Activated CD4-positive, alpha-beta T cell treated with anti-CD3 and anti-CD28 coated beads, Interleukin-2, Interleukin-4, amounts not matched to agents 100 ng/mL and 50 ng/mL, durations not matched to agents 16 hours and 8 hours (primary cell): ENCODE measurements at regions not wholly inside any gene's neighbourhood (a gene's known extent, or its start where the extent isn't known, plus 50 kb on each side); places are given as distances from the start of the nearest gene placed in this dataset.

Experiments used
- DNase-seq: peaks from one replicate; pipeline ENCODE4 v3.0.0-alpha.2; 2020; ENCODE audit warnings: low spot score

DNA sequence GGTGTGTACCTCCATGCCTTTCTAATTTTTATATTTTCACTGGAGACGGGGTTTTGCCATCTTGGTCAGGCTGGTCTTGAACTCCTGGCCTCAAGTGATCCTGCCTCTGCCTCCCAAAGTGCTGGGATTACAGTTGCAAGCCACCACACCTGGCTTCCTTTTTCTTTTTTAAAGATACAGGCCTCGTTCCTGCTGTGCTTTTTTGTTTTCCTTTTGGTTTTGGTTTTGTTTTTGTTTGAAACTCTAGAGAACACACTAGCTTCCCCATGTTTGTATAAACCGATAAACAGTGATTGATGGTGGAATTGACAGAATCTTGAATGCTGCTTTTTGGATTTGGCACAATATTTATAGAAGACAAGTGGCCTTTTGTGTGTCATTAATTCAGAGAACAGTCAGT, 1603.4 kb downstream of the MAT2B start:
- no peak for DNase-seq

DNA sequence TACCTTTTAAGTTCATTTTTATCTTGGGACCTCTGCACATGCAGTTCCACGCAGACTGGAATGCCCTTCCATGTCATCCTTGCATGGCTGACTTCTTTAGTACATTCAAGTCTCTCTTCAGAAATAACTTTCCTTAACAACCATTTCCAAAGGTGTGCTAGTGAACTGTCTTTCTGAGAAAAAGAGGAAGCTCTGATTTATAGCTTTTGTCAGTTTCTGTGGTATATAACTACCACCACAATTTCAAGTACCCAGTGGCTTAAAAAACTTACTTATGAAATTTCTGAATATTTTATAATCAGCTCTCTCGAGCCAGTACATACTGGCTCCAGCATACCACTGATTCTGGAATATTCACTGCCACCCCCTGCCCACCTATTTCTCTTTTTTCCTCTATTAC, 1613.8 kb downstream of the MAT2B start:
- DNase-seq = no peak

DNA sequence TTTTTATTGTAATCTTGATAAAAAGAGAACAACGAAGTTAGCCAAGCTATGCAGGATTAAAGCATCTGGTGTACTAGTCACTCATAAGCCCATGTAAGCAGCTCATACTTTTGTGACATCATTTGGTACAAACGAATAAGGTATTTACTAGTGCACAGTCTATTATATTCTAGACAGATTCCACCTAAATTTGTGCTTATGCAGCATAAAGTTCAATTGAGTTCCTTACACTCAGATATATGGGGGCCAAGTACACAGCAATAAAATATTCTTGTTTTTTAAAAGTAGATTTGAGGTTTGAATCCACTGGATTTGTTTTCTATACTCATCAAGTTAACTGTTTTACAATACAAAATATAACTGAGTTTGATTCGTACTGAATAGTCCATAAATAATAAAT, 1621.2 kb downstream of the MAT2B start:
- DNase-seq = no peak

DNA sequence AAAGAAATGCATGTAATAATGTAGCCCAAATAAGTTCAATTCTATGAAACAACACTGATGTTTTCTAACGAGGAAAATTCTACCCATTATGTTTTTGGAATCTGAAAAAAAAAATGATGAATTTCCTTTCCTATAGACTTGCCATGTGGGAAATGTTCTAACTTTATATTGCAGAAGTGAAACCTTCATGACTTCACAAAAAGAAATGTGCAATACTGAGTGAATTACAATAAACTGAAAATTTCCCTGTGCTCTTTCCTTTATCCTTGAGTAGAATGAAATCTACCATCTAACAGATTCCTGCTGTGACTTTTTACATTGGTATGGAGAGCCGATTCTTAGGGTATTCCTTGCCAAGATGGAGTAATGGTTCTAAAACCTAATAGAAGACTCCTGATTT, 1622.5 kb downstream of the MAT2B start:
- no peak for DNase-seq

DNA sequence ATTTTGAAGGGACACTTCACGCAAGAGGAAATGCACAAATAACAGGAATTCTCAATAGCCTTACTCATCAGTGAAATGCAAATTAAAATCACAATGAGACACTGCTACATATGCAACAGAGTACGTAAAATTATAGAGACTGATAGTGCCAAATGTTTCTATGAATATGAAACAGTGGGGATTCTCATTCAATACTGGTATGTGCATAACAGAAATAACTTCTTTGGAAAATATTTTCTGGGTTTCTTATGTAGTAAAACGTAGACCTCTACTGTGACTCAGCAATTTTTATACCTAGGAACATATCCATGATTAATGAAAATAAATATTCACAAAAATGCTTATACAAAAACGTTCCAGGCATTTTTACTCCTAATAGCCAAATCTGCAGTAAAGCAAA, 1625.2 kb downstream of the MAT2B start:
- no peak for DNase-seq

DNA sequence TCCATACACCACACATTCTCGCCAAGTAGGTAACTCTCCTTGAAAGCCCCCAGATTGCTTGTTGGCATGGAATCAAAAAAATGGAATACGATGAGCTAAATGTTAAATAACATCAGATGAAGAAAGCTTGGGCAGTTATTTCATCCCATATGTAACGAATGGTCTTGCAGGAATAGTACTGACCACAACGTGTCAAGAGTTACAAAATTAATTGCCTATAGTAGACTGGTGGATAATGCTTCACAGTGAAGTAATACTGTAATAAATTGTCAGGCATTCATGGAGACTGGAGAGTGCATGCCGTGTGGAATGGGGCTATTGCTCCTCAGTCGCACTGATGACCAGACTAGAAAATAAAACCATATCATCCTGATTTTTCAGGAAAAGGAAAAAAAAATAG, 1628.7 kb downstream of the MAT2B start:
- no peak for DNase-seq

DNA sequence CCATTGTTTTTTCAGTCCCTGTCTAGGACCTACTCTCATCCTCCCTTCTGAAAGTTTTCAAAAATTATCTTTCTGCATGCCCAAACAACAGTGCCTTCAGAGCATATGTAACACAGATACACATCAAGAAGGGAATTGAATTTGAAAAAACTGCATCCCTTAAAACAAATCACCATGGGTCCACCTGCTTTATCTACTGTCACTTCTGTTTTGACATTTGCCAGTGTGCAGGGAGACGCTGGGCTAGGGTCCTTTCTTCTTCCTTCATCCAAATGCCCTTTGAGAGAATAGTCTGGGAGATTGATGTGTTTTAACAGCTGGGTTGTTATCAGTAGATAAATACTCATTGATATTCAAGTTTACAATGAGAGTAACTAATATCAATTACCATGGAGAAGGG, 1630.1 kb downstream of the MAT2B start:
- no peak for DNase-seq

DNA sequence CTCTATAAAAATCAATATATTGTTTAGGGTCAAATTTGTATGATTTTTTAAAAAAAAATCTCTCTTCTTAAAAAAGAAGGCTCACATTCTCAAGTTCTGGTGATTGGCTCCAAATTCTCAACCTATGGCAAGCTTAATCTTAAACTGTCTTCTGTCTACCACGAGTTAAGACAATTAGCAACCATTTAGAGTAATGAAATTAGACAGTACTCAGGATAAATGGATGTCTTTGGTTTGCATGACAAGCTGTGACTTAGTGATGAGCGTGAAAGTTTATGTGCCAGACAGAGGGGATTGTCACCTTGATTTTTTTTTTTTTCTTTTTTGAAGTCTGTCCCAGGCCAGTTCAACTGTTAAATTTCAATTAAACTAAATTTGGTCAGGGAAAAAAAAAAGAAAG, 1632.3 kb downstream of the MAT2B start:
- no peak for DNase-seq

DNA sequence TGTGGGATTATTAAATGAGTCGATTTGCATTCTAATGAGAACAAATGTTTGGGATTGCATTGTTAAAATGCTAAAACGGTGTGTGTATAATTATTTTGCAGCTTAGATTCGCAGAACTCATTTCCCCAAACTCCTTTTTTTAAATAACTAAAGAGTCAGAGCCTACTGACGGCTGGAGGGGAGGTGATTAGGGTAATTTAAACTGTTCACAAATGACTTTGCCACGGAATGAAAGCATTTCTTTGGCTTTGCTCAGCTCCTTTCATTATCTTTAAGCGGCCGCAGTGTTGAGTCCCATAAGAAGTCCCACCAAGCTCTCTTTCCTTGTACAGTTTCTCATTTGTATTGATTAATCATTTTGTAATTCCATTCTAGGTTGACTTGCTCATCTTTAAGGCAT, 1632.8 kb downstream of the MAT2B start:
- DNase-seq = no peak

DNA sequence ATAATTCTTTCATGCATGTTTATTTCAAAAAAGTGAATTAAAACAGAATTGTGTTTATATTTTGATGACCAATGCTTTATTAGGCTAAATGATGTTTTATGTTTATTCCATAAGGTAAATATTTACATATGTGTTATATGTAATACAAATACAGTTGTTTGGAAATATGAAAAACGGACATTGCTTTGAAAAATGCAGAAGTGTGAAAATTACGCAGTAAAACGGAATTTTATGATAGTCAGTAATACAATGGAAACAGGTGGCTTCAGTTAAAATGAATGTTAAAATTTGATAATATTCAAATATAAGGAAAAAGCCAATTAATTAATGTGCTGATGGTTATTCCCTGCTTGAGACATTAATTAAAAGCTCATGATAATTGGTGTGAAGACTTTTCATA, 1633.8 kb downstream of the MAT2B start:
- no peak for DNase-seq

DNA sequence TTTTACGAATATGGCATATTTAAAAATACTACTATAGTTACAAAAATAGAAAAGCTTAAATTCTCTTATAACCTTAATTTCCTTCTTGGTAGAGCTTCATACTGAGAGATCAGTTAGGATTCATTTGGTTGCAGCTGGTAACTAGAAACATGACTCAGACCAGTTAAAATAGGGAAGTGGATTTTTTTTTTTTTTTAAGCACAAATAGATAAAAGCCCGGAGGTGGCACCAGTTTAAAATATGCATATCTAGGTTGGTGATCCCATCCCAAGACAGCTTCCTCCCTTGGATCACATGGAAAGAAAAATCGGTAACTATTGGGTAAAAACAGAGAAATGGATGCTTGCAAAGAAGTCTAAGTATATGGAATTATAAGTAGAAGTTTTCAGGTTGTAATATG, 1634.3 kb downstream of the MAT2B start:
- no peak for DNase-seq

DNA sequence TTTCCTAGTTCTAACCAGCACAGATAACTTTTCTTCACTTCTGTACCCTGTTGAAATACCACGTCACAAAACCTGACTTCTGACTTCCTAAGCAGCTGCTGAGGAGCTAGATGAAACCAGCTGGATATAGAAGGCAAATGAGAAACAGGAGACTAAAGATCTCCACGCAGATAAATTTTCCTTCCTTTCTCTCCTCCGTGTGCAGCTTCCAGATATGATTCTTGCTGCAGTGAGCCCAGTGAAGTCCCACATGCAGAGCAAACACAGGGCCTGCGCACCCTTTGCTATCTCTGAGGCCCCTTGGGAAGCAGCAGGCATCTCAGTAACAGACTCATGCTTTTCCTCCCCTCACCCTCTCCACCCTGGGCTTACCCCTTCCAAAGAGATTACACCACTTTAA, 1638.3 kb downstream of the MAT2B start:
- no peak for DNase-seq

DNA sequence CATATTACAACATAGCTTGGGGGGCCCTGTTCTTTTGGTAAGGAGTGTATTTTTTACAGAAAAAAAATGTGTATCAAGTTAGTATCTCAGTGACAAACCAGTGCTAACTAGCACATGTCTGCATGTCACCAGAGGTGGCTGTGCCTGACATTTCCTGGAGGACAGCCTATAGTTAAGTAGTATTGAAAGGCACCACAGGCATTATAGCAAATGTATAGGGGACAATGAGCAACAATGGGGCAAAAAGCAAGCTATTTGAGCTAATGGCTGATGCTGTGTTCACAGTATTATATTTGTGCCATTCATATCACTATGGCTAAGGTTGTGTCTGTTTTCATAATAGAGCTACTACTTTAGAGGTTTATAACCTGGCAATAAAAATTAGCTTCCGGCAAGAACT, 1644.0 kb downstream of the MAT2B start:
- DNase-seq = no peak

DNA sequence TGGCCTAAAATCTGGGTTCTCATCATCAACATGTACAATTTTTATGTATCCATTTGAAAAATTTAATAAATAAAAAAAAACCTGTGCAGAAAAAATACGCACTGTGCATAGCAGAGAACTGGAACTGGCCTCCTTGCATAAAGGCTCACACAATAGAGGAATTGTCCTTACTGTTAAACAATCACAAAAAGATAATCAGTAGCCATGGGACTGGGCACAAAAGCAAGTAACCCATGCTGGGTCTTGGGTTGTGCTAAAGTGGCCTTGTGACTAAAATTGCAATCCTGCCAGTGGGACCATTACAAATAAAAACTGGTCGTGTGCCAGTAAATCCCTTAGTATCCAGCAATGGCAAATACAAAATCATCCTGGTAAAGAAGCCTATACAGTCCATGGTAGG, 1646.6 kb downstream of the MAT2B start:
- no peak for DNase-seq

DNA sequence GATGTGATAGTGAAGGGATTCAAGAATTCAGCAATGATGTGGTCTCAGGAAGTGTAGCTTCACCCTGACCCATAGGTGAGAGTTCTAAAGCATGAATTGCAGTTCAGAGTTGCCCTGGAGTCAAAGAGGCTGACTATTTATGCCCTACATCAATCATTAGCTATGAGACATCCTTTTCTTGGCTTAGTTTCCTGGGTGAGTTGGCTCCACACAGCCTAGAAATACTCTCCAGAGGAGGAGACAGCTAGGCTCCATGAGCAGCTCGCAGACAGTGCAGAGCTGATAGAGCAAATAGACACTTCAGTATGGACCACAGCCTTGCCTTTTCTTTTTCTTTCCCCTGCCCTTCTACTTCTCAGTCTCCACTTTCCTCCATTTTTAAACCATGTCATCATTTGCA, 1651.8 kb downstream of the MAT2B start:
- DNase-seq = no peak

DNA sequence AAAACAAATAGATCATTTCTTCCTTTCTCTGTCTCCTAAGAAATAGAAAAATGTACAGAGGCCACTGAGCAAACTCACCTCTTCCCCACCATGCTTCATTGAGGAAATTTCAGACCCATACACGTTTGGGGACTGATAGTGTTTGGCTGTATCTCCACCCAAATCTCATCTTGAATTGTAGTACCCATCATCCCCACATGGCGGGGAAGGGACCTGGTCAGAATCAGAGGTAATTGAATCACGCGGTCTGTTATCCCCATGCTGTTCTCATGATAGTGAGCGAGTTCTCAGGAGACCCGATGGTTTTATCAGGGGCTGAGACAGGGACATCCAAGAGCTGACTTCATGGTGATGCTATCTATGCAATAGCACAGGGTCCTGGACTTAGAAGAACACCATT, 1655.8 kb downstream of the MAT2B start:
- DNase-seq = no peak

DNA sequence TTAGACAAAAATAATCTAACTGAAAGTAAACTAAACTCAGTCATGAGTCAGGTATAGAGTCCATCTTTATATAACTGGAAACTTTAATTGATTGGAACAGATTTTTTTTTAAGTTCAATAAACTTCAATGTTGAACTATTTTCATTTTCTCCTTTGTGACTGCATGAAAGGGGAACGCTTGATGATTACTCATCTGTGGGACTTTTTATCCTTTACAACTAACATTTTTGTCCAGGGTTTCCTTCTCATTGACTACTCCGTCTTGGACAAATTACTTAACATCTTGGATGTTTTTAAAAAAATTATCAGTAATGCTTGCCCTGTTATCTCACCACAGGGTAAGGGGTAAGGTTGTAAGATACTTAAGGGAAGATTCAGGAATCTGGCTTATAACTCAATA, 1658.4 kb downstream of the MAT2B start:
- no peak for DNase-seq

DNA sequence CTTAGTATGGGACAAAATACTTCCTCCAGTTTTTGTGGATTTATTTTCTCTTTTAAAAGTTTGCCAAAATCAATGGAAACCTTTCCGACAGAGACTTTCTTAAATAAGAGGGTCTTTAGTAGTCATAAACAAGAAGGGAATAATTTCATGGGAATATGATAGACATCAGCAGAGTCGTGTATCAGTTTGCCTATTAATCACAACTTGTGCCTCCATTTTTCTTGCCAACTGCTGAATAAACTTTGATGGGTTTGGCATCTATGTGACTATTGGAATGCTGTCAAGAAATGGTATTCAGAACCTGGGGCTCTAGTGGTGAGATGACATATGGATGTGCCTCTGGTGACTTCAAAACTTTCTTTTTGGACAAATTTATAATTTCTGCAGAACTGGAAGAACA, 1668.2 kb downstream of the MAT2B start:
- DNase-seq = no peak

DNA sequence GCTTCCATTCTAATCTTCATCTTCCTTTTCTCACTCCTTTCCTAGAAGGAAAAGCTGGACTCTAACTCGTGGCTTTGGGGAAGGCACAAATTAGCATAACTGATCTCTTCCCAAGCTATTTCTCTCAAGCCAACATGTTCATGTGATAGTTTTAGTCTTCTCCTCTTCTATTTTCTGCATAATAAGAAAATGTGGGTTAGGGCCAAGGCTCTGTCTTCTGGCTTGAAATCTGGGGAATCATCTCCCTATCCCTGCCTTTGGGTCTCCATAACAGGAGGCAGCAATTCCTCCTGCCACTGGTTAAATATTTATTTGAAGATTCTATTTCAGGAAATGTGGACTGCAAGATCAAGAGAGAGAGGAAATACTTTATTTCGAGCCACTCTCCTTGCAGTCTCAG, 1669.6 kb downstream of the MAT2B start:
- no peak for DNase-seq

DNA sequence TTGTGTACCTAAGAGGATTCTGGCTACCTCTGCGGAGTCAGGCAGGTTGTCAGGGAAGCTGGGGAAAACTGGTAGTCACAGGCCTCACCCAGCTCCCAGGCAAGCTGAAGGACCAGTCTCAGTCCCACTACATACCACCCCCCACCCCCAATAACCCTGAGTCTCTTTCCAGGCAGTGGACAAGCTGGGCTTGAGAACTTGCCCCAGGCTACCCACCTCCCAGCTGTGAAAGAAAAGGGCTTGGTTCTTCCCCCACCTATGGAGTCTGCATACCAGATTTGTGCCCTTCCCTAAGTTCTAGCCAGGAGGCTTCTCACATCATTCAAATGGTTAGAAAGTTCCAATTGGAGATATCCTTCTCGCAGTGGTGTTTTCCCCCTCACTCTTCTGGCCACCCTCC, 1678.8 kb downstream of the MAT2B start:
- no peak for DNase-seq

DNA sequence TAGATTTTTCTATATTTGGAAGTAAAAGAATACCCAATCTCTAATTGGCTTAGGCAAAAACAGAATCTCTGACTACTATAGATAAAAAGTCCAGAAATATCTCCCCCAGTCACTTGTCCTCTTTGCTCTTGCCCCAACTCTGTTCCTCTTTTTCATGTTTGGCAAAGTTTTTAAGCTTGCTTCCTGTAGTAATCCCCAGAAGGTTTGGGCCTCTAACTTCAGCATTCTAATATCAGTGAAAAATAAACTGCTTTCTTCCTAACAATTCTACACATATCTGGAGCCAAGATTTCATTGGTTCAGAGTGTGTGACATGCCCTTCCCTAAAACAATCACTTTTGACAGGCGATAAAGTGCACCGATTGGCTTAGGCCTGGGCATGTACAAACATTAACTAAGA, 1680.3 kb downstream of the MAT2B start:
- DNase-seq = no peak

DNA sequence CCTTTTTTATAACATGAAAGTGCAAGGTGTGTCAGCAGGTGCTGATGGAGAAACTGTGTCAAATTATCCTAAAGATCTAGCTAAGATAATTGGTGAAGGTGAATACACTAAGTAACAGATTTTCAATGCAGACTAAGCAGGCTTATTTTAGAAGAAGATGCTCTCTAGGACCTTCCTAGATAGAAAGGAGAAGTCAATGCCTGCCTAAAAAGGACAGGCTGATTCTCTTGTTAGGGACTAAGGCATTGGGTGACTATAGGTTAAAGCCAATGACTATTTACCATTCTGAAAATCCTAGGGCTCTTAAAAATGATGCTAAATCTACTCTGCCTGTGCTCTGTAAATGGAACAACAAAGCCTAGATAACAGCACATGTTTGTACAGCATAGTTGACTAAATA, 1682.4 kb downstream of the MAT2B start:
- DNase-seq = no peak

DNA sequence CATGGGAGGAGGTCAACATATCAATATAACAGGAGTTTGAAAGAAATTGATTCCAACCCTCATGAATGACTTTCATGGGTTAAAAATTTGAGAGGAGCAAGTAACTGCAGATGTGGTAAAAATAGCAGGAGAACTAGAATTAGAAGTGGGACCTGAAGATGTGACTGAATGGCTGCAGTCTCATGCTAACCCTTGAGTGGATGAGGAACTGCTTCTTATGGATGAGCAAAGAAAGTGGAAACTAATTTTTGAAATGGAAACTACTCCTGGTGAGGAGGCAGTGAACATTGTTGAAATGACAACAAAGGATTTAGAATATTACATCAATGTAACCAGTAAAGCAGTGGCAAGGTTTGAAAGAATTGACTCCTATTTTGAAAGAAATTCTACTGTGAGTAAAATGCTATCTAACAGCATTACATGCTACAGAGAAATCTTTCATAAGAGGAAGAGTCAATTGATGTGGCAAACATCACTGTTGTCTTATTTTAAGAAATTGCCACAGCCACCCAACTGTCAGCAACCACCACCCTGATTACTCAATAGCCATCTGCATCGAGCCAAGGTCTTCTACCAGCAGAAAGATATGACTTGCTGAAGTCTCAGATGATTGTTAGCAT, 1683.2 kb downstream of the MAT2B start:
- no peak for DNase-seq

DNA sequence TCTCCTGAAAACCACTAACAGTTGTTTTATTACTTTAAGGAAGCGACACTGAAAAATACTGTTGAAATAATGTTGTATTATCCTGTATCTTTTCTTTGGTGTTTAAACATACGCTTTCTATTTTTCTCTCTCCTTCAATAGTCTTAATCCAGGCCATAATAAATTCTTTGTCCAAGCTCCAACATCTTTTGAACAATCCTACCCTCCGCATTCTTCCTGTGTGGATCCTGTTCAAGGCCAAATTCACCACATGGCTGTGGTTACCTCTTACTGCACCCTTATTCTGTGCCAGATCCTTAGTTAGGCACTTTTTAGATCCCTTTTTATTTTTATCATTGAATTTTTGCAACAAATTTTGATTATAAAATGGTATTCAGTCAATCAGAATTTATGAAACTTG, 1691.5 kb downstream of the MAT2B start:
- no peak for DNase-seq

DNA sequence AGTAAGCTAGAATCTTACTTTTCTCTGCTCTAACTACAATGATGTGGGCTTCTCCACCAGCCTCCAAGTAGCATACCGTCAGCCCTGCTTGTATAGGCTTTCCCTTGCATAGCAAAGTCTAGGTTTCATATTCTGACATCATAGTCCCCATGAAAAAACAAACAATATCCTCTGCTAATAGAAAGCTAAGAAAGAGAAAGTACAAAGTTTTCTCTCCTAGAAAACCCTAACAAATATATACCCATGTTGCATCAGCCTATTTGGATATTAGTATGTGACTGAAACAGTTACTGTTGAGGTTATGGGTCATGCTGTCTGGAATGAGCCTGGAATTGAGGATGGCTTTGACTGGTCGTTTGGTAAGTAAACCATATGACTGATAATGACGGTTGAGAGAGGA, 1696.0 kb downstream of the MAT2B start:
- DNase-seq = no peak
